ENCODE measurements at regions not wholly inside any gene's neighbourhood (a gene's known extent, or its start where the extent isn't known, plus 50 kb on each side); places are given as distances from the start of the nearest gene placed in this dataset.

- CTCF ChIA-PET = no interaction called here
- no peaks in the 10 kb centered on the region for H4K20me1 ChIP-seq (ENCODE audit: control insufficient read depth, insufficient read depth)
- BruUV-seq (replicated peaks) = no TSS peak
- in situ Hi-C loops (cut with MboI) (no loop called here), intact Hi-C loops (cut with micrococcal nuclease; ENCODE audit: unreplicated experiment) (no loop called here)
- SMC1A ChIA-PET (ENCODE audit: uncharacterized antibody, unreplicated experiment) = interaction anchor here (0.6 kb wide), 1 partner anchor 162 kb away, joined by 3 read pairs; no protein-coding TSS in a partner anchor
- H3K79me2 ChIP-seq (ENCODE audit: control insufficient read depth, insufficient read depth, low read length) = no peaks in the 10 kb centered on the region
- ATAC-seq = no peak
- no peak overlapping the region for H3K4me3 ChIP-seq
- no peak overlapping the region for H3K4me2 ChIP-seq (ENCODE audit: control insufficient read depth, insufficient read depth)
- 14% methylated on average over 3 of the region's 3 CpGs for WGBS (ENCODE audit: insufficient coverage, insufficient replicate concordance, low lambda C conversion rate, missing lambda C conversion rate)
- no peak overlapping the region for H2AFZ ChIP-seq (ENCODE audit: control insufficient read depth, low read depth, low read length)
- FAIRE-seq = no peak
- no peak overlapping the region for H3K9ac ChIP-seq (ENCODE audit: control insufficient read depth, insufficient read depth, low read length)
- RAD21 ChIA-PET (ENCODE audit: unreplicated experiment) = no interaction called here
- no peak overlapping the region for H3K27ac ChIP-seq (ENCODE audit: control insufficient read depth, insufficient read depth)
- POLR2A ChIA-PET = no interaction called here
- no peak for DNase-seq (ENCODE audit: low read depth, low spot score)
- H3K36me3 ChIP-seq (ENCODE audit: control insufficient read depth in 2 of 2, insufficient read depth in 2 of 2, low read length in 1 of 2) = no peaks in the 10 kb centered on the region
- no peaks in the 10 kb centered on the region for H3K4me1 ChIP-seq (ENCODE audit: control insufficient read depth, insufficient read depth, low read length)
- H3K27me3 ChIP-seq (replicated peaks in 1 of 2; ENCODE audit: control insufficient read depth in 2 of 2, insufficient read depth in 2 of 2, low read length in 1 of 2) = no peaks in the 10 kb centered on the region
- H3K9me3 ChIP-seq (replicated peaks; ENCODE audit: control insufficient read depth, insufficient read depth, low read length) = no peaks in the 10 kb centered on the region
- no peak for TF ChIP-seq EED (IDR thresholded peaks at IDR 0.05; ENCODE audit: low read depth)
- TF ChIP-seq USF2 (IDR thresholded peaks at IDR 0.05; ENCODE audit: borderline replicate concordance, low read depth, low read length) = no peak
- no peak for TF ChIP-seq RUNX3 (IDR thresholded peaks at IDR 0.05; ENCODE audit: low read length)
- TF ChIP-seq E2F8 (IDR thresholded peaks at IDR 0.05; ENCODE audit: low read depth, partially characterized antibody) = no peak
- no peak for TF ChIP-seq RELB (IDR thresholded peaks at IDR 0.05; ENCODE audit: low read depth)
- TF ChIP-seq CBX3 (IDR thresholded peaks at IDR 0.05; ENCODE audit: borderline replicate concordance, low read depth) = no peak
- no peak for TF ChIP-seq CHD2 (IDR thresholded peaks at IDR 0.05; ENCODE audit: borderline replicate concordance, low read depth, low read length)
- no peak for TF ChIP-seq PRDM15 (CRISPR knock-in tag; IDR thresholded peaks at IDR 0.05)
- TF ChIP-seq FOS (IDR thresholded peaks at IDR 0.05; ENCODE audit: borderline replicate concordance, extremely low read depth, insufficient read length) = no peak
- TF ChIP-seq MAX (IDR thresholded peaks at IDR 0.05; ENCODE audit: low read depth, low read length) = no peak
- TF ChIP-seq MTA3 (IDR thresholded peaks at IDR 0.05; ENCODE audit: borderline replicate concordance, low read length) = no peak
- TF ChIP-seq TAF1 (IDR thresholded peaks at IDR 0.05; ENCODE audit: borderline replicate concordance, low read depth, low read length) = no peak
- TF ChIP-seq TCF3 (IDR thresholded peaks at IDR 0.05; ENCODE audit: borderline replicate concordance, insufficient read depth, low read depth, low read length) = no peak
Observed at GRCh38 chr5:167453246-167454030, 838.0 kb upstream of the WWC1 start.

Data from GM12878 (cell line).